OCI-LY1 (cell line): ENCODE measurements at regions not wholly inside any gene's neighbourhood (a gene's known extent, or its start where the extent isn't known, plus 50 kb on each side); places are given as distances from the start of the nearest gene placed in this dataset.

Source experiments
- H2AFZ ChIP-seq: fragments of 200-600 bp; sonication (generic), shearing (Covaris generic); 2 replicates; pipeline ENCODE4 v1.6.0; 2014; ENCODE audit warnings: antibody characterized with exemption, mild to moderate bottlenecking, low read length
- H3F3A ChIP-seq: fragments of 200-600 bp; sonication (generic), shearing (Covaris generic); 2 replicates; pipeline ENCODE4 v1.6.0; 2014; ENCODE audit warnings: mild to moderate bottlenecking, antibody characterized with exemption, low read length, moderate library complexity; ENCODE audit not compliant: insufficient read depth
- H3K27ac ChIP-seq: fragments of 200-600 bp; sonication (generic); 2 replicates; pipeline ENCODE4 v1.5.1; 2014; ENCODE audit warnings: low read length, mixed run types, mild to moderate bottlenecking, low read depth; ENCODE audit not compliant: poor library complexity, severe bottlenecking
- H3K27me3 ChIP-seq: fragments of 200-600 bp; sonication (generic); 2 replicates; pipeline ENCODE4 v1.6.0; 2014; ENCODE audit warnings: antibody characterized with exemption, mild to moderate bottlenecking, low read length, moderate library complexity; ENCODE audit not compliant: insufficient read depth
- H3K36me3 ChIP-seq: fragments of 200-600 bp; sonication (generic); 2 replicates; pipeline ENCODE4 v1.6.1; 2014; ENCODE audit warnings: mild to moderate bottlenecking, antibody characterized with exemption, low read length, moderate library complexity, mixed read lengths; ENCODE audit not compliant: insufficient read depth
- H3K4me1 ChIP-seq: fragments of 200-600 bp; sonication (generic); 2 replicates; pipeline ENCODE4 v1.5.1; 2014; ENCODE audit warnings: mild to moderate bottlenecking, low read length, moderate library complexity; ENCODE audit not compliant: insufficient read depth, severe bottlenecking
- H3K4me2 ChIP-seq: fragments of 200-600 bp; sonication (generic), shearing (Covaris generic); 2 replicates; pipeline ENCODE4 v1.6.1; 2014; ENCODE audit warnings: low read length
- H3K4me3 ChIP-seq: fragments of 200-600 bp; sonication (generic); 2 replicates; pipeline ENCODE4 v1.5.1; 2014; ENCODE audit warnings: low read length, low read depth, mild to moderate bottlenecking, mixed read lengths; ENCODE audit not compliant: poor library complexity, severe bottlenecking
- H3K79me2 ChIP-seq: fragments of 200-600 bp; shearing (Covaris generic); 2 replicates; pipeline ENCODE4 v1.6.1; 2016; ENCODE audit warnings: mixed run types, low read length, mixed read lengths; ENCODE audit not compliant: insufficient read depth
- H3K9ac ChIP-seq: fragments of 200-600 bp; sonication (generic), shearing (Covaris generic); 2 replicates; pipeline ENCODE4 v1.6.1; 2014; ENCODE audit warnings: mild to moderate bottlenecking, low read length, mixed read lengths
- H3K9me2 ChIP-seq: fragments of 200-600 bp; sonication (generic), shearing (Covaris generic); 2 replicates; pipeline ENCODE4 v1.6.1; 2014; ENCODE audit warnings: low read depth, mild to moderate bottlenecking, low read length, mixed read lengths
- H3K9me3 ChIP-seq: fragments of 200-600 bp; shearing (Covaris generic); 2 replicates; pipeline ENCODE4 v1.6.1; 2014; ENCODE audit warnings: low read length, mixed read lengths
- H4K20me1 ChIP-seq: fragments of 200-600 bp; sonication (generic), shearing (Covaris generic); 2 replicates; pipeline ENCODE4 v1.6.0; 2016; ENCODE audit warnings: mild to moderate bottlenecking, low read length; ENCODE audit not compliant: insufficient read depth
- CTCF ChIP-seq: fragments of 200-600 bp; sonication (generic), shearing (Covaris generic); IDR thresholded peaks from 2 replicates; pipeline ENCODE4 v1.5.1; 2017; ENCODE audit warnings: mild to moderate bottlenecking, antibody characterized with exemption, low read length, moderate library complexity, mixed read lengths
- EZH2 ChIP-seq: fragments of 200-600 bp; sonication (generic), shearing (Covaris generic); IDR thresholded peaks from 2 replicates; pipeline ENCODE4 v1.8.0; 2017; ENCODE audit warnings: borderline replicate concordance, mixed run types, mild to moderate bottlenecking, antibody characterized with exemption, low read length, moderate library complexity, mixed read lengths

GRCh38 chr4:175871774-175872405, 59.8 kb upstream of the GPM6A start:
- no peaks in the 10 kb centered on the region for H3K36me3 ChIP-seq
- peaks cover 12% of the 10 kb centered on the region for H3K4me1 ChIP-seq
- H3K4me2 ChIP-seq: no peak overlapping the region
- H3K79me2 ChIP-seq: no peaks in the 10 kb centered on the region
- no peaks in the 10 kb centered on the region for H3K9me2 ChIP-seq
- H3K27ac ChIP-seq: no peak overlapping the region
- H3K9me3 ChIP-seq: no peaks in the 10 kb centered on the region
- no peak overlapping the region for H3K9ac ChIP-seq
- no peak overlapping the region for H2AFZ ChIP-seq
- H3K27me3 ChIP-seq: no peaks in the 10 kb centered on the region
- no peaks in the 10 kb centered on the region for H4K20me1 ChIP-seq
- H3K4me3 ChIP-seq: no peak overlapping the region
- TF ChIP-seq CTCF (no peak), EZH2 (no peak)
- H3F3A ChIP-seq: no peaks in the 10 kb centered on the region

DNA sequence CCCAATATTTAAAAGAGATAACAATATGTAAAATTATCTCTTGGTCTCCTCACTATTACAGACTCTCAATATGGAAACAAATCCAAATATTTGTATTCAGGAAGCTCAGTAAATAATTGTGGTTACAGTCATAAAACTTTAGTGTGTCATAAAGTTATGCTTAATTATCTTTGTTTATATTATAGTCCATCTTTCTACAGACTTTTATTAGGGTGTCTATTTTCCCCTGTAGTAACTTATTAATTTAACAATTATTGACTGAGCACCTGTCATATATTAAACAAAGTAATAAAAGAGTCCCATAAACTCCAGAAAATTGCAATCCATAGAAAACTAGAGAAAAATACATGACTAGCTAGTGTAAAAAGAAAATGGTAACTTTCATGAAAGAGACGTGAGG, 61.6 kb upstream of the GPM6A start:
- Histone ChIP-seq H3F3A (no peaks in the 10 kb centered on the region), H3K9me3 (no peaks in the 10 kb centered on the region), H3K4me1 (peaks cover 12% of the 10 kb centered on the region), H2AFZ (no peak overlapping the region), H3K79me2 (no peaks in the 10 kb centered on the region), H3K27ac (no peak overlapping the region), H3K9me2 (no peaks in the 10 kb centered on the region), H4K20me1 (no peaks in the 10 kb centered on the region), H3K9ac (no peak overlapping the region), H3K4me2 (peak overlapping the region; percentile 24; the same call in 1 of the 2 replicates), H3K36me3 (no peaks in the 10 kb centered on the region), H3K27me3 (no peaks in the 10 kb centered on the region), H3K4me3 (no peak overlapping the region)
- TF ChIP-seq EZH2: no peak
- TF ChIP-seq CTCF: no peak

GRCh38 chr4:175874306-175874705, 62.2 kb upstream of the GPM6A start:
- no peaks in the 10 kb centered on the region for H3F3A ChIP-seq
- H3K9ac ChIP-seq: no peak overlapping the region
- H3K4me1 ChIP-seq: peaks cover 12% of the 10 kb centered on the region
- no peaks in the 10 kb centered on the region for H3K36me3 ChIP-seq
- peak overlapping the region; percentile 24; the same call in 1 of the 2 replicates for H3K4me2 ChIP-seq
- H3K9me3 ChIP-seq: no peaks in the 10 kb centered on the region
- TF ChIP-seq CTCF (no peak), EZH2 (no peak)
- no peak overlapping the region for H2AFZ ChIP-seq
- no peak overlapping the region for H3K4me3 ChIP-seq
- H3K79me2 ChIP-seq: no peaks in the 10 kb centered on the region
- H4K20me1 ChIP-seq: no peaks in the 10 kb centered on the region
- no peaks in the 10 kb centered on the region for H3K9me2 ChIP-seq
- H3K27ac ChIP-seq: no peak overlapping the region
- H3K27me3 ChIP-seq: no peaks in the 10 kb centered on the region
